ENCODE measurements at regions not wholly inside any gene's neighbourhood (a gene's known extent, or its start where the extent isn't known, plus 50 kb on each side); places are given as distances from the start of the nearest gene placed in this dataset.
"Not testable (repeated sequence)": the region's sequence is repeated elsewhere in the genome, so short reads cannot be mapped to it uniquely, and the experiment has no call there.

- DNase-seq, result no peak
These were observed 54.5 kb upstream of the PRKD1 start for GRCh38 chr14:29982171-29982570.

- no peak for DNase-seq
These were observed 55.3 kb upstream of the PRKD1 start for GRCh38 chr14:29982993-29983392.

GRCh38 chr14:29990344-29990857 lies 62.8 kb upstream of the PRKD1 start:
- not testable (repeated sequence) for DNase-seq

- no peak for DNase-seq
These were observed 63.3 kb upstream of the PRKD1 start for GRCh38 chr14:29990993-29991392.

- no peak for DNase-seq
These were observed 65.5 kb upstream of the PRKD1 start for GRCh38 chr14:29993143-29993542.

GRCh38 chr14:29999013-29999539 lies 71.4 kb upstream of the PRKD1 start:
- DNase-seq, result no peak

- DNase-seq, result no peak
These were observed 75.2 kb upstream of the PRKD1 start for GRCh38 chr14:30002859-30003258.

GRCh38 chr14:30005114-30005808 lies 77.6 kb upstream of the PRKD1 start:
- DNase-seq, result peak in 3 of 51 donors; percentile 0 to 43 (median 2)

- no peak for DNase-seq
These were observed 79.0 kb upstream of the PRKD1 start for GRCh38 chr14:30006695-30007094.

GRCh38 chr14:30015489-30015888 lies 87.8 kb upstream of the PRKD1 start:
- DNase-seq, result no peak

- DNase-seq, result no peak
These were observed 88.4 kb upstream of the PRKD1 start for GRCh38 chr14:30016002-30016401.

GRCh38 chr14:30017370-30017993 lies 89.8 kb upstream of the PRKD1 start:
- DNase-seq, result no peak

- DNase-seq, result no peak
These were observed 92.6 kb upstream of the PRKD1 start for GRCh38 chr14:30020271-30020670.

- no peak for DNase-seq
These were observed 93.0 kb upstream of the PRKD1 start for GRCh38 chr14:30020687-30021086.

- not testable (repeated sequence) for DNase-seq
These were observed 95.7 kb upstream of the PRKD1 start for GRCh38 chr14:30023350-30023749.

- no peak for DNase-seq
These were observed 106.5 kb upstream of the PRKD1 start for GRCh38 chr14:30034152-30034551.

- no peak for DNase-seq
These were observed 107.7 kb upstream of the PRKD1 start for GRCh38 chr14:30035361-30035760.

- DNase-seq, result no peak
These were observed 118.1 kb upstream of the PRKD1 start for GRCh38 chr14:30045720-30046119.

GRCh38 chr14:30053103-30053502 lies 125.5 kb upstream of the PRKD1 start:
- no peak for DNase-seq

GRCh38 chr14:30054201-30054600 lies 126.6 kb upstream of the PRKD1 start:
- DNase-seq, result no peak

GRCh38 chr14:30058401-30058800 lies 130.8 kb upstream of the PRKD1 start:
- no peak for DNase-seq

- no peak for DNase-seq
These were observed 136.1 kb upstream of the PRKD1 start for GRCh38 chr14:30063746-30064145.

GRCh38 chr14:30064454-30064853 lies 136.8 kb upstream of the PRKD1 start:
- no peak for DNase-seq
